Embryonic facial prominence (tissue), 1 donor: ENCODE measurements at regions not wholly inside any gene's neighbourhood (a gene's known extent, or its start where the extent isn't known, plus 50 kb on each side); places are given as distances from the start of the nearest gene placed in this dataset.

Experiments used
- DNase-seq: peaks from one replicate; pipeline ENCODE4 v3.0.0-alpha.2; 2016; ENCODE audit errors: extremely low spot score

GRCh38 chr4:4808086-4808485, 51.4 kb upstream of the MSX1 start:
- DNase-seq, result no peak

GRCh38 chr4:4805887-4806286, 53.6 kb upstream of the MSX1 start:
- DNase-seq, result no peak

GRCh38 chr4:4803912-4804296, 55.6 kb upstream of the MSX1 start:
- no peak for DNase-seq

- no peak for DNase-seq
Measured at GRCh38 chr4:4803216-4803911, 56.1 kb upstream of the MSX1 start.

- DNase-seq, result no peak
Measured at GRCh38 chr4:4800646-4801408, 58.6 kb upstream of the MSX1 start.

- no peak for DNase-seq
Measured at GRCh38 chr4:4794421-4794820, 65.0 kb upstream of the MSX1 start.

- DNase-seq, result no peak
Measured at GRCh38 chr4:4792466-4792865, 67.0 kb upstream of the MSX1 start.

GRCh38 chr4:4791299-4792111, 68.0 kb upstream of the MSX1 start:
- DNase-seq, result no peak

- DNase-seq, result no peak
Measured at GRCh38 chr4:4789462-4789861, 70.0 kb upstream of the MSX1 start.

GRCh38 chr4:4788573-4788972, 70.9 kb upstream of the MSX1 start:
- no peak for DNase-seq

- DNase-seq, result no peak
Measured at GRCh38 chr4:4787421-4787820, 72.0 kb upstream of the MSX1 start.

GRCh38 chr4:4784379-4784778, 75.1 kb upstream of the MSX1 start:
- DNase-seq, result no peak

GRCh38 chr4:4783847-4784246, 75.6 kb upstream of the MSX1 start:
- DNase-seq, result no peak

GRCh38 chr4:4782969-4783368, 76.5 kb upstream of the MSX1 start:
- no peak for DNase-seq

GRCh38 chr4:4781936-4782707, 77.3 kb upstream of the MSX1 start:
- no peak for DNase-seq

GRCh38 chr4:4780729-4781244, 78.7 kb upstream of the MSX1 start:
- DNase-seq, result no peak

GRCh38 chr4:4779486-4779885, 80.0 kb upstream of the MSX1 start:
- no peak for DNase-seq

GRCh38 chr4:4779054-4779453, 80.4 kb upstream of the MSX1 start:
- DNase-seq, result no peak

GRCh38 chr4:4778554-4778953, 80.9 kb upstream of the MSX1 start:
- no peak for DNase-seq

- DNase-seq, result no peak
Measured at GRCh38 chr4:4776934-4777333, 82.5 kb upstream of the MSX1 start.

GRCh38 chr4:4776335-4776734, 83.1 kb upstream of the MSX1 start:
- no peak for DNase-seq
